Mucosa of descending colon (tissue), 3 donors: ENCODE measurements at regions not wholly inside any gene's neighbourhood (a gene's known extent, or its start where the extent isn't known, plus 50 kb on each side); places are given as distances from the start of the nearest gene placed in this dataset.

Source experiments
- ATAC-seq: fragments of 200-7000 bp; cut with Tn5 transposase; one replicate; pipeline ENCODE4 v1.9.1; 2020; ENCODE audit warnings: mild to moderate bottlenecking, moderate library complexity
- DNase-seq, 3 donors: peaks; one replicate each; pipeline ENCODE4 v3.0.0-alpha.2; 2020
- H3K36me3 ChIP-seq: fragments of 200-600 bp; one replicate; pipeline ENCODE4 v1.8.0; 2021; ENCODE audit warnings: low read depth, mild to moderate bottlenecking
- H3K4me1 ChIP-seq: fragments of 200-600 bp; one replicate; pipeline ENCODE4 v1.8.0; 2021; ENCODE audit warnings: low read depth, mild to moderate bottlenecking
- H3K4me3 ChIP-seq: fragments of 200-600 bp; one replicate; pipeline ENCODE4 v1.8.0; 2021; ENCODE audit warnings: mild to moderate bottlenecking
- H3K9me3 ChIP-seq: fragments of 200-600 bp; one replicate; pipeline ENCODE4 v1.8.0; 2021; ENCODE audit warnings: mild to moderate bottlenecking
- intact Hi-C, 2 donors: fragments of 100-400 bp; cut with DNase I in 1 of 2; cut with micrococcal nuclease in 1 of 2; formaldehyde crosslinking; loops; one replicate each; pipeline versions ENCODE4 v1.11.0 to v1.11.1; 2022; cut with DNase I, micrococcal nuclease
- TF ChIP-seq, protein P1 (sequence below): fragments of 200-600 bp; IDR thresholded peaks from one replicate; pipeline ENCODE4 v1.8.0; 2022; ENCODE audit warnings: antibody characterized with exemption, mild to moderate bottlenecking
- donor health status: DM: no; HTN: no; CAD: no; lungs with moderate emphysema.
- donor health status: DM: no; HTN: no; CAD: no.
- donor health status: DM: no; HTN: yes; CAD: no.

- no peaks in the 10 kb centered on the region for H3K4me1 ChIP-seq
- ATAC-seq, result no peak
- intact Hi-C loops, result no loop called here
- H3K4me3 ChIP-seq, result no peak overlapping the region
- H3K36me3 ChIP-seq, result no peaks in the 10 kb centered on the region
- no peak for DNase-seq
- TF ChIP-seq, protein P1, sequence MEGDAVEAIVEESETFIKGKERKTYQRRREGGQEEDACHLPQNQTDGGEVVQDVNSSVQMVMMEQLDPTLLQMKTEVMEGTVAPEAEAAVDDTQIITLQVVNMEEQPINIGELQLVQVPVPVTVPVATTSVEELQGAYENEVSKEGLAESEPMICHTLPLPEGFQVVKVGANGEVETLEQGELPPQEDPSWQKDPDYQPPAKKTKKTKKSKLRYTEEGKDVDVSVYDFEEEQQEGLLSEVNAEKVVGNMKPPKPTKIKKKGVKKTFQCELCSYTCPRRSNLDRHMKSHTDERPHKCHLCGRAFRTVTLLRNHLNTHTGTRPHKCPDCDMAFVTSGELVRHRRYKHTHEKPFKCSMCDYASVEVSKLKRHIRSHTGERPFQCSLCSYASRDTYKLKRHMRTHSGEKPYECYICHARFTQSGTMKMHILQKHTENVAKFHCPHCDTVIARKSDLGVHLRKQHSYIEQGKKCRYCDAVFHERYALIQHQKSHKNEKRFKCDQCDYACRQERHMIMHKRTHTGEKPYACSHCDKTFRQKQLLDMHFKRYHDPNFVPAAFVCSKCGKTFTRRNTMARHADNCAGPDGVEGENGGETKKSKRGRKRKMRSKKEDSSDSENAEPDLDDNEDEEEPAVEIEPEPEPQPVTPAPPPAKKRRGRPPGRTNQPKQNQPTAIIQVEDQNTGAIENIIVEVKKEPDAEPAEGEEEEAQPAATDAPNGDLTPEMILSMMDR, result no peak
- H3K9me3 ChIP-seq, result peaks cover 8% of the 10 kb centered on the region
These were observed 114.5 kb upstream of the SLIT2 start for GRCh38 chr4:20137176-20137575.

DNA sequence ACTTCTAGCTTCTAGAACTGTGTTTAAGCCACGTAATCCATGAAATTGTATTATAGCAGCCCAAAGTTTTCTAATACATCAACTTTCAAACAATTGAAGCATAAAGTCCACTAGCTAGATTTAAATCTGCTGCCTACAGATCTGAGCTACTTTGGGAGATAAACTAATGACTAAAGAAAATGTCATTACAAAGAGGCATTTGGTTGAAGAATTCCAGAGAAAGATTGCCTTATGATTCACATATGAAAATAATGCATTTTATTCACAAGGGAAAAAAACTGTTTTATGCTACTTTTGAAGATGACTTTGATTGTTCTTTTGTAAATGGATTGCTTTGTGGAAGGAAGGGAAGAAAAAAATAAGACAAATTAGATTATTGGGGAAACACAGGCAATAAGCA, 124.1 kb upstream of the SLIT2 start:
- Histone ChIP-seq H3K4me3 (no peak overlapping the region), H3K9me3 (no peaks in the 10 kb centered on the region), H3K4me1 (no peaks in the 10 kb centered on the region), H3K36me3 (no peaks in the 10 kb centered on the region)
- DNase-seq (no peak), ATAC-seq (no peak)
- intact Hi-C loops, result no loop called here
- TF ChIP-seq, protein P1, result no peak

DNA sequence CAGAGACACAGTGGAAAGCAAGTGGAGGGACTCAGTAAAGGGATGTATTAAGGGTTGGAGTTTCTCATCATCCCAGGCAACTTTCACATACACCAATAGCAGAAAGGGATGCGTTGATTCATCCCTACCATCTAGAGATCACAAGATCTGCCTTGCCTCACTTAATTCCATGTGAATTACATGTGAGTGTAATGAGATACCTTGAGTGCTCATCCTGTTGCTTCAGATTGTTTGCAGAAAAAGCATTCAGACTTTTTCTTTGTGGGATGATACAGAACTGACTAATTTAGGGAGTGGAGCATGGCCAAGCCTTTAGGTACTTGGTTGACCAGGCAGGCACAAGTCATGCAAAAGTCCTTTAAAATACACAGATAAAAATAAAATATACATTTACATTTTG, 124.8 kb upstream of the SLIT2 start:
- H3K9me3 ChIP-seq, result no peaks in the 10 kb centered on the region
- H3K36me3 ChIP-seq, result no peaks in the 10 kb centered on the region
- no peaks in the 10 kb centered on the region for H3K4me1 ChIP-seq
- intact Hi-C loops, result no loop called here
- no peak for DNase-seq
- H3K4me3 ChIP-seq, result no peak overlapping the region
- ATAC-seq, result no peak
- TF ChIP-seq, protein P1, result no peak

DNA sequence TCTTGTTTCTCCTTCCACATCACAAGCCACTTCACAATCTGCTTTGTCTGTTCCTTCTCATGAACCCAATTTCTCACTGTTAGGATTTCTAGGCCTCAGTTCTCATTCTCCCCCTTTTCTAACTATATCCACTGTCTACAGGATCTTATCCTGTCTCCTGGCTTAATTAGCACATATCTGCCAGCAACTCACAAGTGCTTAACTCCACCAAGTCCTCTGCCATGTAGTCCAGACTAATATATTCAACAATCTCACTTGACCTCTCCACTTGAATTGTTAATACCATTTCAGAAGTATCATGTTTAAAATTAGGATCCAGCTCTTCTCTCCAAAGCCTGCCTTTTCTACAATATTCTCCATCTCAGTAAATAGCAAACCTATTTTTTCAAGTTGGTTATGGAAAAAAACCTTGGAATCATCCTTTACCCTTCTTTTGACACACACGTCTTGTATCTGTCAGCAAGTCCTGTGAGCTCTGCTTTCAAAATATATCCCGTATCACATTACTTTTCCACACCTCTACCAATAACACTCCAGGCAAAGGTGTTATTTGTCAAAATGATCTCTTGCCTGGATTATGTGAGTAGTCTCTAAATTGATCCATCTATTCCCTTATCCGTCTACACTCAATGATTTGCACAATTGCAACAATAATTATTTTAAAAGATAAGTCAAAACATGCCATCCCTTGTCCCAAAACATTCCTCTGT, 127.2 kb upstream of the SLIT2 start:
- H3K4me1 ChIP-seq, result no peaks in the 10 kb centered on the region
- no peak overlapping the region for H3K4me3 ChIP-seq
- ATAC-seq, result no peak
- no peaks in the 10 kb centered on the region for H3K36me3 ChIP-seq
- TF ChIP-seq, protein P1, result no peak
- intact Hi-C loops, result no loop called here
- H3K9me3 ChIP-seq, result no peaks in the 10 kb centered on the region
- DNase-seq, result no peak

GRCh38 chr4:20122198-20122988, 129.3 kb upstream of the SLIT2 start:
- DNase-seq, result no peak
- Histone ChIP-seq H3K4me1 (no peaks in the 10 kb centered on the region), H3K36me3 (no peaks in the 10 kb centered on the region), H3K4me3 (no peak overlapping the region), H3K9me3 (no peaks in the 10 kb centered on the region)
- intact Hi-C loops, result no loop called here
- no peak for ATAC-seq
- TF ChIP-seq, protein P1, result no peak
